NT2/D1 (cell line): ENCODE measurements at regions not wholly inside any gene's neighbourhood (a gene's known extent, or its start where the extent isn't known, plus 50 kb on each side); places are given as distances from the start of the nearest gene placed in this dataset.

ENCODE experiments used
- SUZ12 ChIP-seq: IDR thresholded peaks from 2 replicates; pipeline ENCODE4 v1.6.1; 2011; ENCODE audit not compliant: insufficient read length, insufficient read depth; ENCODE audit errors: extremely low read depth
- YY1 ChIP-seq: IDR thresholded peaks from 2 replicates; pipeline ENCODE4 v1.6.1; 2011; ENCODE audit not compliant: insufficient read length, insufficient read depth
- ZNF274 ChIP-seq: IDR thresholded peaks from 2 replicates; pipeline ENCODE4 v1.6.1; 2011; ENCODE audit warnings: mild to moderate bottlenecking, low read depth, low read length

DNA sequence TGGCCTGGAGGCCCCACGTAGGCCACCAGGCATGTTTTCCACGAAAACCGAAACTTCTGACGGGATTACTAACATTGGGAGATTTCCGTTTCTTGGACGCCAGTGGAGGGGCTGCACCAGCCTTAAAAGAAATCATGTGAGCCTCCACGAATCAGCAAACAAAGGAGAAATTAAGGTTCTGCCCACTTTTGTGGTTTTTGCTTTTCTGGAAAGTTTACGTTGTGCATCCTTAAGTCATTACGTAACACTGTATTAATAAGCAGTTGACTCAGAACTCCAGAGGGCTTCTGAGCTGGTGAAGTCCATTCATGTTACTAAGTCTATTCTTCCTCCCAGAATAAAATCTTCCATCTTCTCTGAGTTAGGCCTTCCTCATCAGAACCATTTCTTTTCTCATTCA is 168.5 kb downstream of the PSMG1 start:
- TF ChIP-seq SUZ12 (no peak), YY1 (no peak), ZNF274 (no peak)
